HG02588 (cell line): ENCODE measurements at regions not wholly inside any gene's neighbourhood (a gene's known extent, or its start where the extent isn't known, plus 50 kb on each side); places are given as distances from the start of the nearest gene placed in this dataset.
"Not testable (repeated sequence)": the region's sequence is repeated elsewhere in the genome, so short reads cannot be mapped to it uniquely, and the experiment has no call there.

Experiments used
- ATAC-seq: cut with Tn5 transposase; IDR thresholded peaks from one replicate; pipeline ENCODE4 v1.9.1; 2021; ENCODE audit warnings: mild to moderate bottlenecking, moderate library complexity; ENCODE audit not compliant: unreplicated experiment

DNA sequence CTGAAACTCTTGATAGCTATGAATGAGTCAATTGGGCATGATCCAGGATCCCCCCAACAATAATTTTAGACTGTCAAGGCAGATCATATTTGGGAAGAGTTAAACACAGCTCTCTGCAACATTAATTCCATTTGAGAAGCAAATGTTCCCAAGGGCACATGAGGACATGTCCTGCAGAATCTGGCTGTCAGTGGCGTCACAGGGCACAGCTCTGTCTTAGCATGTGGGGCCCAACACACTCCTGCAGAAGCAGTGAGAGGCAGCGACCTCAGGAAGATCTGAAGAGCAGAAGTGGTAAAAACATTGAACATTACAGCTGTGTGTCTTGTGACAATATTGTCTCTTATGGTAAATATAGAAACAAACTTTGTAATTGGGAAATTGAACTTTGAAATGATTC lies 197.1 kb upstream of the PBX1 start:
- ATAC-seq = no peak

DNA sequence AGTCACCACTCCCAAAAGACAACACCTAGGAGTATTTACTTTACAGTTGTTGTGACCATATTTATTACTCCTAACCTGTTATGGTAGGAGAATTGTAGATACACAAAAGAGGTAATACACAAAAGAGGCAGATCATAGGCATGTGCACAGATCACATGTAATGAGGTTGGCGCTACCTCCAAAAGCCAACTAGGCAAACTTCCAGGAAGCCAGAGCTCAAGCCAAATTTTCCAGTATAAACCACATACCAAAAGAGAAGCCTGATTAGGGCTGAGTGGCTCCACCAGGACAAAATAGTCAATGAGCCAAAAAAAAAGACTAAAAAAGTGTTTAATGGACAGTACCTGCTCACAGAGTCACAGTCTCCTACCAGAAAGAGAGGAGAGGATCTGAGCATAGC lies 195.0 kb upstream of the PBX1 start:
- ATAC-seq = no peak

DNA sequence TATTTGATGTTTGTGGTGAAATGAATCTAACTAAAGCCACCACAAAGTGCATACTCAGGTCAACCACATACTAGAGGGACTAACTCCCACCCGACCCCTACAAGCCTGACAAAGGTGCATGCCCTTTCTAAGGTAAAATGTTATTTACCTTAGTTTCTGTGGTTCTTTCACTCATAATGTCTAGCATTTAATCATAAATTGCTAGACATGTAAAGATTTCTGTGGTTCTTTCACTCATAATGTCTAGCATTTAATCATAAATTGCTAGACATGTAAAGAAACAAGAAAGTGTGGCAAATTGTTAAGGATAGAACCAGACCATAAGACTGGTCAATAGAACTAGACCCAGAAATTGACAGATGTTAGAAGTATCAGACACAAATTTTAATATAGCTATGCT lies 193.0 kb upstream of the PBX1 start:
- ATAC-seq = no peak

DNA sequence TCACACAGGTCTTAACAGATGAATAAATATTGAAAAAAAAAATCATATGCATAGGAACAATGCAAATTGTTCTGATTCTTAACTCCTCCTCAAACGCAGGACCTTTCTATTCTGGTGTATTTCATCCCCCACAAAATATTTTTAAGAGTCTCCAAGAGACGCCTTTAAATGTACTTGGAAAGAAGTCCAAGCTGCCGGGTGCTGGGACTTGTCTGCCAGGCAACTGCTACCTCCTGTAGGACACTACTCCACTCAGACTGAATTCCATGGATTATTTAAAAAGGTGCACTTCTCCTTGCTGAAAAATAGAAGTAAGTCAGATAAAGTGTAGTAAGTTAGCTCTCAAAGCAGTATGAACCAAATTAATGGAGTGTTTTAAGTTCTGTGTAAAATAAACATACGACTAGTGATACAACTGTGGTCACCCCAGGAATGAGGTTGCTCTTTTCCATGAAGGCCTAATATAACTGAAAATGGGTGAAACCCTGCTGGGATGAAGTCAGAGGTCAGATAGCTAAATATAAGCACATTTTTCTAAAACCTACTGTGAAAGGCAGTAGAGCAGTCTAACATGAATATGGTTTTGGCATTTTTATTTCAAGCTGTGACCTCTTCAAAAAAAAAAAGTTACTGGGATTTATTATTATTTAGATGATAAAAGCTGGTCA lies 189.2 kb upstream of the PBX1 start:
- no peak for ATAC-seq

DNA sequence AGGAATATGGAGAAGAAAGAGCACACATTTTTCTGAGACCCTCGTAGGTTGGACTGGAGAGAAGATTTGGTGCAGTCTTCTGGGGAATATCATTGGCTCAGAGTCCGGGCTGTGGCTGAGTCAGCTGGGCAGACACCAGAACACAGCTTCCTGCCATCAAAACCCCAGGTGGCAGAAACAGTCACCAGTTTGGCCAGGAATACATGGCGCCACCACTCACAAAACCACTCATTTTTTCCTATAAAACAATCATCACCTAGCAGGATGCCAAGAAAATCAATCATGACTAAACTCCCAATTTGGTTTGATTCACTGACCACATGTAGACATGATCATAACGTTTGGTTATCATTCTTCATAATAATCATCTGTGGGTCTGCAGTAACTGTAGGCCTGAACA lies 178.1 kb upstream of the PBX1 start:
- no peak for ATAC-seq

DNA sequence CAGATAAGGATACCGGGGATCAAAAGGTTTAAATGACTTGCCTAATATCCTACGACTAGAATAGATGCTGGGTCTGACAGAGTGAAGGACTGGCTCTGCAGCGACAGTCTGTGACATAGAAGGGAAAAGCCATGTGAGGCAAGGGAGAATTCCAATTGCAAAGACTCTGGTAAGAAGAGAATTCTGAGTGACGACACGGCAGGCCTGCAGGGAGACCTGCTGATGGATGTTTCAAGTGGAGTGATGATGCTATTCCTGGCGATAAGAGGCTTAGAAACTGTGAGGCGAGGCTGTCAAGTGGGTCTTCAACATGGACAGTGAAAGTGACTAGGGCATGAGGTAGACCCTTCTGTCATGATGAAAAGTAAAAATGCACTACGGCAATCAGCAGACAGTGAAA lies 176.6 kb upstream of the PBX1 start:
- ATAC-seq = no peak

DNA sequence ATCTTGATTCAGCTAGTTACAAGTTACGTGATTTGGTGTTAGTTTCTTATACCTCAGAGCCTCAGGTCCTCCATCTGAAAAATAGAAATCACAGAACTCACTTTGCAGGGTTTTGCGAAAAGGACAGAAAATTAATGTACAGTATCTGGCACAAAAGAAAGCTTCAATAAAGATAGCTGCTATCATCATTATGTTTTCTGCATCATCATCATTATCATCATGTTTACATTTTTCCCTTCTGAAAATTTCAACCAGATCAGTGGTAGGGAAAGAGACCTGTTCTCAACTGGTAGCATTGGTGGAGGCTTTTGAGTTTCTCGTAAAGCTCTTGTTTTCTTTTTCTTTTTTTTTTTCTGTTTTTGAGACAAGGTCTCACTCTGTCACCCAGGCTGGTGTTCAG lies 174.7 kb upstream of the PBX1 start:
- no peak for ATAC-seq

DNA sequence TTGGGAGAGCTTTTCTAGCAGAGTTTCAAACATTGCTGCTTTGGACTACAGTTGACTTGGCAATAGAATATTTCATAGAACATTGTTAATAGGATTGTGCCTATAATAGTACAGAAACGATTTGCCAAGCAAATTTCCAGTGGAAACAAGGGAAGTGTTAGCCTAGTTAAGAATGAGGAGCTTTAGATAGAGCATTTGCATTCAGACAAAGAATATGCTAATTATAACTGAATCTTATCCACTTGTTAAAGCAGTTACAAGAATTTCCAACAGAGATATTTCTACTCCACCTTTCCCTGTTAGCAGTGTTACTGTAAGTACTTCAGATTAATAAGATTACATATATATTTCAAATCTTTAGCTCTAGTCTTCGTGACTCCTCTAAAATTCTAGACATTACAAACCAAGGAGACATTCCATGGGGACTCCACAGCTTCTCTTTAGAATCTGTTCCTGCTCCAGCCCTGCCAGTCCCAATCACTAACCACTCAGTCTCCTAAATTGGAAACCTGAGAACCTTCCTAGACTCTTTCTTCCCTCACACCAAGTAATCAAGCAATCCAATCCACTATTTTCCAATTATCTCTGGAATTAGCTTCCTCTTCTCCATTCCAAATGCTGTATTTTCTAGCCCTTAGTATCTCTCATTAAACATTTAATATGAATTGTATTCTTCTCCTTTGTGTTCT lies 141.8 kb upstream of the PBX1 start:
- no peak for ATAC-seq

DNA sequence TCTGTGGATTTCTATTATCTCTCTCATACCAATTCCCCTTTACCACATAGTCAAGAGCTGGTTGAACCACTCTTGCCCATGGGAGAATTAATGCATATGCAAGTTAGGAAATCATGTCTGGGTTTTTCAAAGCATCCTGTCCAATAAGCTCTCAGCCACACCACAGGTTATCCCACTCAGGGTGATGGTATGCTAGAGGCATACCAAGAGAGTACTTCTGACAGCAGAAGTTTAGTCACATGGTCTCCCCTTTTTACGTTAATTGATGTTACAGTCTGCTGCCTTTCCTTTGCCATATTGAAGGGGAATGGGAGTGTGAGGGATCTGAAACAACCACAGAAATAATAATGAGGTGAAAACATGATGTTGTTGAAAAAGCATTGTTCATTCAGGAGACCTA lies 135.8 kb upstream of the PBX1 start:
- ATAC-seq = no peak

DNA sequence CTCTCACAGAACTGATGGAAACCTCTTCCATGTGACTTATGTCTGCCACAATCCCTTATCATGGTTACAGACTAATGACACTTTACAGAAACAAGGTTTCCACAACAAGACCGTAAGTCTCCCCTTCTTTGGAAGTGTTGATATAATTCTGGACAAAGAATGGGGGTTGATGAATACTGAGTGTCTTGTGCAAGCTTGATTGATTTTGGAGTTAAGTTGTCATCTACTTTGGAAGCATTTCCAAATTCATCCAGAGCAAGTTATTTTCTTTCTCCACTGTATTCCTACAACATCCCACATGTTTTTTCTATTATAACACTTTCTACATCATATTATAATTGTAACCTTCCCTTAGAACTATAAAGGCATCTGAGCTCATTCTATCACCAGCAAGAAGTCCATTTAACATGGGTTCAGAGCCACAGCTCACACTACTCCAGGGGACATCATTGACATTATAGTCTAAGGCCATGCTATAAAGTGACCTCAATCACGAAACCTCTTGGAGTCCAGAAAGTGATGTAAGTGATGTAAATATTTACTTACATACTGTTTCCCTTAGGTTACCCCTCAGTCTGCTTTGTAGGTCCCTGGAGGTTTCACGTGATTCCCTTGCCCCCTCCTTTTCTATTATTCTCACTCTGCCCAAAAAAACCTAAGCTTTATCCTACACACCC lies 125.7 kb upstream of the PBX1 start:
- no peak for ATAC-seq

DNA sequence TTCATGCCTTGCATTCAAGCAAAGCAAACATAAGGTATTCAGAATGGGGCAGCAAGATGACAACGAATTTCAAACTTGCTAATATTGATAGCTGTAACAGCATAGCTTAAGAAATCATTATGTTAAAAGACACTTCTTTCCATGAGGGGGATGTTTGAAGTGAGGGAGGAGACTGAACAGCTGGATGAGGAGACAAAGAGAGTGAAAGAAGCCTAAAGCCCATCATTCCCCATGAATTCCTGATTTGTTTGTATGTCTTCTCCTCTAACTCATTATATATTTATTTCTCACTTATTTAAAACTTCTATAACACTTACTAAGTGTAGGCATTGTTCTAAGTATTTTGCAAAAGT lies 125.2 kb upstream of the PBX1 start:
- ATAC-seq = no peak

DNA sequence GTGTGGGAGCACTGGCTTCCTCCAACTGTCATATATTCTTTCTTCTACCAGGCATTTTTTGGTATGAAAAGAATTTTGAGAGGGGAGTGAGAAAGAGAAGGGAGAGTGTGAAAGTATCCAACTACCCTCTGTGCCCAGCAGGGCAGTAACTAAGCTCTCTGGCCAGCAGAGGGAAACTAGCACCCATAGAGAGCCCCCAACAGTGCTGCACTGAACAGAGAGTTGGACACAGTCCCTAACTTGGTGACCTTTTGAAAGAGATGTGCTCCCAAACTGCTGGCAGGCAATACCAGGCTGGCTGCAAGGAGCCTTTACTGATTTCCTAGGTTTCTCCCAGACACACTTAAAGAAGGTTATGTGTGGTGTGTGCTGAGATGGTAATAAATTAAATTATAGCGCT lies 118.8 kb upstream of the PBX1 start:
- no peak for ATAC-seq

DNA sequence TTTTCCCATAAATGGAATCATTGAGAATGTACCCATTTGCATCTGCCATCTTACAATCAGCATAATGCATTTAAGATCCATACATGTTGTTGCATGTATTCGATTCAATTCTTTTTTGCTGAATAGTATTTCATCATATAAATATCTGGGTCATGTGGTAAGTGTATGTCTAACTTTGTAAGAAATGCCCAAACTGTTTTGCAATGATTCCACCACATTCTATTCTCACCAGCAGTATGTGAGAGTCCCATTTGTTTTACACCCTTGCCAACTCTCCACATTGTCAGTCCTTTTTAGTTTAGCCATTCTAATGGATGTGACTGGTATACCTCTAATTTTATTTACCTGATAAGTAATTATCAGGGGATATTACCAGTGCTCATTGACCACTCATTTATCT lies 115.8 kb upstream of the PBX1 start:
- ATAC-seq = no peak

DNA sequence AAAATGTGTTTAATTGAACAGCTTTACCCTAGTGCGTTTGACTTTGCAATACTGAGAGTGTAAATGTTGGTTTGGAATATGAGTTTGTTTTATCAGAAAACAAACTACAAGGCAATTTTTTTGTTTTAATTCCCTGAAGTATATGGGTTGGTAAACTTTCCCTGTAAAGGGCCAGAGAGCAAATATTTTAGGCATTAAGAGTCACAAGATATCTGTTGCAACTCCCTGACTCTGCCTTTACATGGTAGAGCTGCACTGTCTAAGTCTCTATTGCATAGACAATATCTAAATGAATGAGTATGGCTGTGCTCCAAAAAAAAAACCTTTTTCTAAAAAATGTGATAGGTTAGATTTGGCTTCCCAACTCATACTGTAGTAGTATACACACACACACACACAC lies 115.1 kb upstream of the PBX1 start:
- no peak for ATAC-seq

DNA sequence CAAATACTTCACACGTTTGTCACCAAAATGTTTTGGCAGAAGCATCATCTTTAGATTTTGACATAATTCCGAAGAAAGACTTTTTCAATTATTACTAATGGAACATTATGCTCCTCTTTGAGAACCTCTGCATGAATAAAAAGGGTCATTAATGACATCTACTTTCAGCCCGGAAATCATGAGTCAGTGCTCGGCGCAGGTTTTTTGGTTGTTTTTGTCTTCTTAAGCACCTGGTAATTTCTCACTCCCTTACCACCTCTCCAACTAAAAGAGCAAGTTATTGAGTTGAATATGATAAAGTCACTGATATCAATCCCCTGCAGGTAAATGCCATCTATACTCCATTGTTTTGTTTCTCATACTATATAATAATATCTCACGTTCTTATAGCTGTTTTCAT lies 113.0 kb upstream of the PBX1 start:
- no peak for ATAC-seq

DNA sequence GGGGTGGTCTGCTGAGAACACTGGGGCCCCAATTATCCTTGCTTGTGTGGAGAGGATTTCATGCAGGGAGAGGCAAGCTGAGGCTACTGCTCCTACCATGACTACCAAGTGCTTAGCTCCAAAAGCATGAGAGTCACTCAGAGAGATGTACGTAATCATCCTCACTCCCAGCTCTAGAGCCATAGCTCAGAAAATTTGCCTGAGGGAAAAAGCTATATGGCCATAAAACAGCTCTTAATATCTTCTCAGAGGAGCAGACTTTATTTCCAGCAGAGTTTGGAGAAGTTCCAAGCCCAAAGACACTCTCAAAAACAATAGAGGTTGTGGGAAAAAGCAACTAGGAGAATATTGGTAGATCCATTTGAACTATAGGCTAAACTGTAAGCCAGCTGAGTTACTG lies 106.4 kb upstream of the PBX1 start:
- ATAC-seq = no peak

DNA sequence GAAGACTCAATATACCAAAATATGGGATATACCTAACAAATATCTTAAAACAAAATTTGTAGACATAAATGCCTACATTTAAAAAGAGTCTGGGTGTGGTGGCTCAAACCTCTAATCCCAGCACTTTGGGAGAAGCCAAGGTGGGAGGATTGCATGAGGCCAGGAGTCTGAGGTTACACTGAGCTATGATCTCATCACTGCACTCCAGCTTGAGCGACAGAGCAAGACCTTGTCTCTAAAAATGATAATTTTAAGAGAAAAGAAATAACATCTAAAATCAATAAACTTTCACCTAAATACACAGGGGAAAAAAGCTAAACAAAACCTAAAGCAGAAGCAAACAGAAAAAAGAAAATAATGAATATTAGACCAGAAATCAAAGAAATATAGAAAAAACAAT lies 102.7 kb upstream of the PBX1 start:
- ATAC-seq = no peak

DNA sequence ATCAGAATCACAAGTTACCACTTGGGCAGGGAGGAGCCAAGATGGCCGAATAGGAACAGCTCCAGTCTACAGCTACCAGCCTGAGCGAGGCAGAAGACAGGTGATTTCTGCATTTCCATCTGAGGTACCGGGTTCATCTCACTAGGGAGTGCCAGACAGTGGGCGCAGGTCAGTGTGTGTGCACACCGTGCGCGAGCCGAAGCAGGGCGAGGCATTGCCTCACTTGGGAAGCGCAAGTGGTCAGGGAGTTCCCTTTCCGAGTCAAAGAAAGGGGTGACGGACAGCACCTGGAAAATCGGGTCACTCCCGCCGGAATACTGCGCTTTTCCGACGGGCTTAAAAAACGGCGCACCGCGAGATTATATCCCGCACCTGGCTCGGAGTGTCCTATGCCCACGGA lies 99.8 kb upstream of the PBX1 start:
- ATAC-seq = not testable (repeated sequence)

DNA sequence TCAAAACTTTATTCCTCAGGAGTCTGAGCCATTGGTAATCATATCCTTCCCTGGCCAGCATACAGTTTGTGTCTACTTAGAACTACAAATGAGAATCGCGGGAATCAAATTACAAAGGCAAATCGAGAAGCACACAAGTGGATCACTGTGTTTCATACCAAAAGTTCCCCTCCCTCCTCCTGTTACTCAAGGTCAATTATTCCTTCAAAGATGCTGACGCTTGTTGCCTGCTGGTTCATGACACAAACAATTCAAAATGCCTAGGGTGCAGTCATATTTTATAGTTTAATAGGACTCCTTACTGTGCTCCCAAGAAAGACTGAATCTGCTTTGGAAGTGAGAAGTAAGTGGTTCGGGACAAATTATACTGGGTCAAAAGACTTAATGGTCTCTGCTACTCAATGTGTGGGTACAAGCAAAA lies 93.0 kb upstream of the PBX1 start:
- no peak for ATAC-seq

DNA sequence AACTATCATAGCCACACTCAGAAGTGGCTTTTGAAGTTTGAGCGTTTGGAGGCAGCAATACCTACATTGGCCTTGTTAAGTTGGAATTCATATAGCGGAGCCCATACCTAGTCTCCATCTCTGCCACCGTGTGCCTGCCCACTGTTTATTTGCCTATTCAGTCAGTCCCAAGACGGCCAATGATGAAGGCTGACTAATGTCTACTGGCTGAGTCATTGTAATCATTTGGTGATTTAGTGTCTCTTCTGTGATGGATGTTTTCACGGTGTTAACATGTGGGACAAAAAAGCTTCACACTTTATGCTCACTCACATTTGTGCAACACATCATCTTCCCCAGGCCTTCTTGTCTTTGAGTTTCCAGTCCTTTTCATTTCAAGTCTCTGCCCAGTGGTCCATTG lies 92.6 kb upstream of the PBX1 start:
- no peak for ATAC-seq

DNA sequence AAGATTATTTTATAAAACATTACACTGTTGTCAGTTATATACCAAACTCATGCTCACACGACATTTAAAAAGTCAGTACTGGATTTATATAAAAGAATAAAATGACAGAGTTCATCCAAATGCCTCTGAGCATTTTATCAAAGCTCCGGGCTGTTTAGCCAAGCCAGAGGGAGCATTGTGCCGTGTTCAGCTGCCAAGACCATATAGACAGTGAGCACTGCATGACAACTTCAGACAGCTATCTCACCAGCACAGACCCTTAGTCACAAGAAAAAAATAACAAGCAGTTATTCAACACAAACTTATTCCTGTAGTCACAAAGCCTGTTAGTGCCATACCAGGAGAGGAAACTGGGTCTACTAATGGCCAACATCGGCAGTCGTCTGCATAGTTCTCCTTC lies 88.0 kb upstream of the PBX1 start:
- no peak for ATAC-seq

DNA sequence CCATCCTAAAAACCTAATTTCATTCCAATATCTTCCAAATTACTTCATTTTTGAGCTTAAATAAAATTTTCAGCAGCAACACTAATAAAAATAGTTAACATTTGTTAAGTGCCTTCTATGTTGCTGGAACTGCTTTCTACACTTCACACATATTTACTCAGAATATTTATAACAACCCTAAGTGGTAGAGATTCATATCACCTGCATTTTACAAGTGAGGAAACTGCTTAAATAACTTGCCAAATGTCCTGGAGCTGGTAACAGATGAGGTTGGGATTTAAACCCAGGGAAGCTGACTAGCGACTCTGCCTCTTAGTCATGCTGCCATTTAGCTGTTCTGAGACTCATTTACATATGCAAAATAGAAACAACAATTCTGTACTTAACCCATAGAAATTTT lies 86.1 kb upstream of the PBX1 start:
- no peak for ATAC-seq

DNA sequence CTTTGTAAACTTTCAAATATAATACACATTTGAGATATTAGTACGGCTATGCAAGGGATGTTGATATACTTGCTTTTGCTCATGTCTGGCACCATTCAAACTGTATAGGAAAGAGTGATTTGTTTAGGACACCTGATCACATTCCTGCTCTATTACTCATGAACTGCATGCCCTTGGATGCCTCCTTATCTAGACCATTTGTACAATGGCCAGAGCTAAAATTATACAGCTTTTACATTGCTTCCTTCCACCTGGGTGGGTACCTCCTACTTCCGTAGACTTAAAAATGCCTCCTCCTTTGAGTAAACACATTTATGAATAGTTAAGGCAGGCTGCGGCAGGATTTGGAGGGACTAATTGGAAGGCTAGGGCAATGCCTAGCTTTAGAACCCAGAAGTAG lies 85.4 kb upstream of the PBX1 start:
- ATAC-seq = no peak
